GM12872 (cell line): ENCODE measurements at regions not wholly inside any gene's neighbourhood (a gene's known extent, or its start where the extent isn't known, plus 50 kb on each side); places are given as distances from the start of the nearest gene placed in this dataset.

Experiments used
- CTCF ChIP-seq: IDR thresholded peaks from 3 replicates; pipeline ENCODE4 v1.5.1; 2011; ENCODE audit warnings: low read depth, mild to moderate bottlenecking, low read length, moderate library complexity; ENCODE audit not compliant: insufficient read depth

DNA sequence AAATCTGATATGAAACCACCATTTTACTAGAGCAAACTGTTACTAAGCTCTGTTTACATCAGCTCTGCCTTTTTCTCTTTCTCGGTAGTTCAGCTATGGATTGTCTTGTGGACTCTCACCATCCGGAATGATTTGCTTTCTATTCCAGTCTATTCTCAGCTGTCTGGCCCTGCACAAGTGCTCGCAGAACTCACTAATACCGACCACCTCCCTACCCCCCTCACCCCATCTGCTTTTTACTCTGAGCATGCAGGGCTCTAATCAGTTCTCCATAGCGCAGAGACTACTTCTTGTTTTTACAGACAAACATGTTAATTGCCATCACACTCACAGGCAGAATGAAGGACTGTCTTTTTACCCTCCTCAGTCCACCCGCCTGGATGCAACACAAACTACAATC, 180.7 kb upstream of the POU3F3 start:
- no peak for TF ChIP-seq CTCF

DNA sequence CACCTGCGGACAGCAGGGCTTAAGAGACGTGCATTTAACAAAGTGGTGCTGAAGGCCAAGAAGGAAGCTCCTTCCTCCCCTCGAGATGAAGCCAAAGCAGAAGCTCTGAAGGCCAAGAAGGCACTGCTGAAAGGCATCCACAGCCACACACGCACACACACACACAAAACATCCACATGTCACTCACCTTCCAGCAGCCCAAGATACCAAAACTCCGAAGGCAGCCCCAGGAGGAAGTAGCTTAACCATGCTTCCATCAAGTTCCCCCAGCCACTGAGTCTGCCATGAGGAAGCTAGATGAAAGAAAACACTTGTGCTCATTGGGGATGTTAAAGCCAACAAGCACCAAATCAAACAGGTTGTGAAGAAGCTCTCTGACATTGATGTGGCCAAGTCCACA, 175.7 kb upstream of the POU3F3 start:
- no peak for TF ChIP-seq CTCF

DNA sequence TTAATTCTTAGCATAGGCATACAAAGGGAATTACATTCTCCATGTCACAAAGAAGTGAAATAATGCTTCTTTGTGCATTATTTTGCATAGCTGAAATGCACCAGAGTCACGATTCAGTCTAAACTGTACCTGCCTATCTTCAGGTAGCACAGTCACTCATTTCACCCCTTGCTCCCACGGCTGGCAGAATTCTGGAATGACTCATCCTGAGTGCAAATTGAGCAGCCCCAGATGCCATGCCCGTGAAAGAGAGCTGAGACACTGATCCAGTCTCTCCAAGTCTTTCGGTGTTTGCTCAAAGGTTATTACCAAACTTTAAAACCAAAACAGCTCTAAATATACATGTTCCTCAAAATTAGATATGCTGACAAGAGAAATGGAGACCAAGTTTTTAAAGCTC, 168.3 kb upstream of the POU3F3 start:
- no peak for TF ChIP-seq CTCF

GRCh38 chr2:104687147-104687546, 166.8 kb upstream of the POU3F3 start:
- no peak for TF ChIP-seq CTCF

- TF ChIP-seq CTCF, result no peak
Measured at GRCh38 chr2:104690255-104690984, 163.5 kb upstream of the POU3F3 start.

DNA sequence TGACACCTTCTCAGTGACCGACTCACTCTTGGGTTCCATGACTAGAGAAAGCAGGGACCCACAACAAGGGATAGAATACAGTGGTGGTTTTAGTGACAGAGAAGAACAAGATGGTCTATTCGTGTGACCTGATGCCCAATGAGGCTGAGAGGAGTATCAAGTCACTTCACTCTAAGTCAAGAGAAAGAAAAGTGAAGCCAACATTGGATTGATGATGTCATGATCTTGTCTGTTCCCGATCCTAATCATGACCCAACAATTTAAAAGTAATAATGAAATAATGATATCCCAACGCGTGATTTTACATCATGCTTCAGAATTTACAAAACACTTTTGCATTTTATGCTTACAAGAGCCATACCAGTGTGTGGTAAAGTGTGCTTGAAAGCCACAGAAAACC, 155.6 kb upstream of the POU3F3 start:
- TF ChIP-seq CTCF, result no peak

- TF ChIP-seq CTCF, result no peak
Measured at GRCh38 chr2:104701411-104701911, 152.5 kb upstream of the POU3F3 start.
